GM13976 (cell line): ENCODE measurements at regions not wholly inside any gene's neighbourhood (a gene's known extent, or its start where the extent isn't known, plus 50 kb on each side); places are given as distances from the start of the nearest gene placed in this dataset.

ENCODE experiments used
- DNase-seq: peaks from one replicate; pipeline ENCODE4 v3.0.0; 2012; ENCODE audit warnings: low spot score
- CTCF ChIP-seq: IDR thresholded peaks from 2 replicates; pipeline ENCODE4 v1.5.1; 2012; ENCODE audit warnings: borderline replicate concordance, mild to moderate bottlenecking; ENCODE audit not compliant: insufficient read depth; ENCODE audit errors: extremely low read depth, missing control alignments, control extremely low read depth
- in situ Hi-C: fragments of 300-500 bp; cut with MboI; formaldehyde crosslinking; loops from one replicate; pipeline ENCODE4 v1.12.0; 2022; ENCODE audit warnings: low sequenced_read_pairs, mixed read lengths, inconsistent platforms; ENCODE audit not compliant: unreplicated experiment

GRCh38 chr10:120970595-120971529 lies 119.7 kb downstream of the WDR11 start:
- in situ Hi-C loops = loop anchor here (25.0 kb wide), 1 partner anchor 641 kb away; no protein-coding TSS in a partner anchor
- TF ChIP-seq CTCF = no peak
- no peak for DNase-seq

GRCh38 chr10:120971671-120972070 lies 120.5 kb downstream of the WDR11 start:
- in situ Hi-C loops = loop anchor here (25.0 kb wide), 1 partner anchor 641 kb away; no protein-coding TSS in a partner anchor
- TF ChIP-seq CTCF = no peak
- DNase-seq = no peak

- no peak for TF ChIP-seq CTCF
- in situ Hi-C loops = loop anchor here (25.0 kb wide), 1 partner anchor 640 kb away; no protein-coding TSS in a partner anchor
- no peak for DNase-seq
Observed at GRCh38 chr10:120972259-120972658, 121.1 kb downstream of the WDR11 start.

- in situ Hi-C loops = no loop called here
Observed at GRCh38 chr10:120975072-120975867, 124.1 kb downstream of the WDR11 start.

GRCh38 chr10:120975868-120976225 lies 124.7 kb downstream of the WDR11 start:
- no peak for TF ChIP-seq CTCF
- no peak for DNase-seq
- in situ Hi-C loops = no loop called here

More at GRCh38 chr10:120975072-120975867, 124.1 kb downstream of the WDR11 start:
- no peak for DNase-seq
- TF ChIP-seq CTCF = no peak

- no peak for DNase-seq
- TF ChIP-seq CTCF = no peak
- in situ Hi-C loops = no loop called here
Observed at GRCh38 chr10:120977897-120978296, 126.7 kb downstream of the WDR11 start.
